PC-9 (cell line): ENCODE measurements at regions not wholly inside any gene's neighbourhood (a gene's known extent, or its start where the extent isn't known, plus 50 kb on each side); places are given as distances from the start of the nearest gene placed in this dataset.

Source experiments
- BruUV-seq: library from RNA; stranded (reverse); fragments of 400-500 nt; replicated peaks from 2 replicates; lab custom pipeline; 2021; lab: Mats Ljungman, UMichigan
- CTCF ChIA-PET: fragments of 300-600 bp; sonication (Branson Sonifier 250); formaldehyde crosslinking; loops from one replicate; lab custom pipeline; 2022; ENCODE audit warnings: antibody characterized with exemption; lab: Charles Lee
- POLR2A ChIA-PET: fragments of 300-600 bp; sonication (Branson Sonifier 250); formaldehyde crosslinking; loops from one replicate; lab custom pipeline; 2022; ENCODE audit warnings: antibody characterized with exemption; ENCODE audit not compliant: unreplicated experiment; lab: Charles Lee
- DNase-seq, 2 experiments: peaks; one replicate each; pipeline versions ENCODE4 v3.0.0 to v3.0.0-alpha.2; 2015 to 2022; ENCODE audit warnings: mixed read lengths in 1 of 2
- H2AFZ ChIP-seq: fragments of 200-600 bp; sonication (generic); 2 replicates; pipeline ENCODE4 v1.8.1; 2017; ENCODE audit warnings: antibody characterized with exemption
- H3F3A ChIP-seq: fragments of 200-600 bp; sonication (generic); 2 replicates; pipeline ENCODE4 v1.8.1; 2017; ENCODE audit warnings: antibody characterized with exemption, mild to moderate bottlenecking, low read depth; ENCODE audit not compliant: insufficient read depth
- H3K27ac ChIP-seq: fragments of 200-600 bp; sonication (generic); 2 replicates; pipeline ENCODE4 v1.6.1; 2016; ENCODE audit warnings: mixed run types
- H3K27me3 ChIP-seq: fragments of 200-600 bp; sonication (generic); 2 replicates; pipeline ENCODE4 v1.6.1; 2016; ENCODE audit warnings: low read depth, mixed run types; ENCODE audit not compliant: insufficient read depth
- H3K36me3 ChIP-seq: fragments of 200-600 bp; sonication (generic); 2 replicates; pipeline ENCODE4 v1.6.1; 2016; ENCODE audit warnings: low read depth, mixed run types
- H3K4me1 ChIP-seq: fragments of 200-600 bp; sonication (generic); replicated peaks from 2 replicates; pipeline ENCODE4 v1.6.1; 2016; ENCODE audit warnings: mixed run types; ENCODE audit not compliant: insufficient read depth
- H3K4me2 ChIP-seq: fragments of 200-600 bp; sonication (generic); 2 replicates; pipeline ENCODE4 v1.6.1; 2017; ENCODE audit warnings: mixed run types
- H3K4me3 ChIP-seq: fragments of 200-600 bp; sonication (generic); 2 replicates; pipeline ENCODE4 v1.6.1; 2016; ENCODE audit warnings: mixed run types
- H3K79me2 ChIP-seq: fragments of 200-600 bp; sonication (generic); 2 replicates; pipeline ENCODE4 v1.6.1; 2017; ENCODE audit warnings: low read depth, mixed run types
- H3K9me2 ChIP-seq: fragments of 200-600 bp; sonication (generic); 2 replicates; pipeline ENCODE4 v1.8.1; 2017; ENCODE audit warnings: mild to moderate bottlenecking; ENCODE audit not compliant: insufficient read depth
- H3K9me3 ChIP-seq: fragments of 200-600 bp; sonication (generic); 2 replicates; pipeline ENCODE4 v1.8.1; 2016; ENCODE audit warnings: low read depth; ENCODE audit not compliant: insufficient read depth
- H4K20me1 ChIP-seq: fragments of 200-600 bp; sonication (generic); 2 replicates; pipeline ENCODE4 v1.8.1; 2017; ENCODE audit not compliant: insufficient read depth
- EZH2 ChIP-seq: fragments of 200-600 bp; sonication (generic); IDR thresholded peaks from 2 replicates; pipeline ENCODE4 v1.8.0; 2017; ENCODE audit warnings: antibody characterized with exemption, low read depth
- intact Hi-C: fragments of 100-400 bp; cut with micrococcal nuclease; formaldehyde crosslinking; loops from one replicate; pipeline ENCODE4 v1.10.0; 2022; ENCODE audit not compliant: unreplicated experiment
- TF ChIP-seq, protein P1 (sequence below): fragments of 200-600 bp; sonication (generic); conservative IDR thresholded peaks from 2 replicates; pipeline ENCODE4 v1.6.1; 2017; ENCODE audit warnings: mixed run types, antibody characterized with exemption, mild to moderate bottlenecking, moderate library complexity

DNA sequence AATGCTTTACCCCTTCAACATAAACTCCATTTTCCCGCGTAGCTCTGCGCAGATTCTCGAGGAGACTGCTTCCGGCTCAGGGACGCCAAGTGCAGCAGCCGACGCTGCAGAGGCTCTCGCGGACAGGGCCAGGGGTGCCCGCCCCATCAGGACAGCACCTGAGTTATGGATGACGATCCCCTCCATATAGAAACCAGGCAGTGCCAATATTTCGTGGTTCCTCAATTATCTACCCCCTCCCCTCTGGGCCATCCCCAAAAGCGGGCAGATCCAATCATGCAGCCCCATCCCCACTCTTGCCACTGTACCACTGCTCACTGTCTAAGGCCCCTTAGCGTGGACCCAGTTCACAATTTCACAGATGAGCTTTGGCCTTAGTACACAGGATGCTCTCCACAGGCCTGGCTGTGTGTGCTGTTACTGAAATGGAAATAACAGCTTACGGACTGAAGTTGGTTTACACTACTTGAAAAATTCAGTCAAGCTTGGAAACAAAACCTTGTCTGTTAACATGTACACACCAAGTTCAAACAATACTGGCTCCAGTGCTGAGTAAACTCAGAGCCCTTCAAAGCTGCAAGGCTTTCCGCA is 74.5 kb downstream of the DACT2 start:
- H3K27ac ChIP-seq, result no peak overlapping the region
- no peak for DNase-seq
- ChIA-PET POLR2A (no interaction called here), CTCF (no interaction called here)
- H2AFZ ChIP-seq, result no peak overlapping the region
- no peaks in the 10 kb centered on the region for H3K4me1 ChIP-seq
- H3F3A ChIP-seq, result no peaks in the 10 kb centered on the region
- TF ChIP-seq, protein P1, sequence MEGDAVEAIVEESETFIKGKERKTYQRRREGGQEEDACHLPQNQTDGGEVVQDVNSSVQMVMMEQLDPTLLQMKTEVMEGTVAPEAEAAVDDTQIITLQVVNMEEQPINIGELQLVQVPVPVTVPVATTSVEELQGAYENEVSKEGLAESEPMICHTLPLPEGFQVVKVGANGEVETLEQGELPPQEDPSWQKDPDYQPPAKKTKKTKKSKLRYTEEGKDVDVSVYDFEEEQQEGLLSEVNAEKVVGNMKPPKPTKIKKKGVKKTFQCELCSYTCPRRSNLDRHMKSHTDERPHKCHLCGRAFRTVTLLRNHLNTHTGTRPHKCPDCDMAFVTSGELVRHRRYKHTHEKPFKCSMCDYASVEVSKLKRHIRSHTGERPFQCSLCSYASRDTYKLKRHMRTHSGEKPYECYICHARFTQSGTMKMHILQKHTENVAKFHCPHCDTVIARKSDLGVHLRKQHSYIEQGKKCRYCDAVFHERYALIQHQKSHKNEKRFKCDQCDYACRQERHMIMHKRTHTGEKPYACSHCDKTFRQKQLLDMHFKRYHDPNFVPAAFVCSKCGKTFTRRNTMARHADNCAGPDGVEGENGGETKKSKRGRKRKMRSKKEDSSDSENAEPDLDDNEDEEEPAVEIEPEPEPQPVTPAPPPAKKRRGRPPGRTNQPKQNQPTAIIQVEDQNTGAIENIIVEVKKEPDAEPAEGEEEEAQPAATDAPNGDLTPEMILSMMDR, result no peak
- TF ChIP-seq EZH2, result peak; percentile 70; the same call in 1 of the 2 replicates
- H3K4me3 ChIP-seq, result no peak overlapping the region
- H3K27me3 ChIP-seq, result peaks cover 96% of the 10 kb centered on the region
- no TSS peak for BruUV-seq
- H3K36me3 ChIP-seq, result no peaks in the 10 kb centered on the region
- H3K79me2 ChIP-seq, result no peaks in the 10 kb centered on the region
- H3K9me3 ChIP-seq, result no peaks in the 10 kb centered on the region
- H3K4me2 ChIP-seq, result no peak overlapping the region
- intact Hi-C loops, result no loop called here
- no peaks in the 10 kb centered on the region for H4K20me1 ChIP-seq
- H3K9me2 ChIP-seq, result no peaks in the 10 kb centered on the region

DNA sequence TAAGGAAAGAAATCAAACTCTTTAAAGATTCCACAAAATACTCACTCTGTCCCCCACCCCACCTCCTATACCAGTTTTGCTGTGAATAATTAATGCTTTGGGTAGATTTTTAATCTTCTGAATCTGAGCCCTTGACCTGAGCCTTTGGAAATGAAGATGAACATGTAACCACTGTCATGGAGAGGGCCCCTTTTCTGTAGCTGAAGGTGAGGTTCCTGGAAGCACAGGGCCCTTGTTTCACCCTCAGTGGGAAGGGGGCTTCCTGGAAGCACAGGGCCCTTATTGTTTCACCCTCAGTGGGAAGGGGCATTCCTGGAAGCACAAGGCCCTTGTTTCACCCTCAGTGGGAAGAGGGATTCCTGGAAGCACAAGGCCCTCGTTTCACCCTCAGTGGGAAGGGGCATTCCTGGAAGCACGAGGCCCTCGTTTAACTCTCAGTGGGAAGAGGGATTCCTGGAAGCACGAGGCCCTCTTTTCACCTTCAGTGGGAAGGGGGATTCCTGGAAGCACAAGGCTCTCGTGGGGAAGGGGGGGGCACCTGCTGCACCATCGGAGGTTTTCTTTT is 75.7 kb downstream of the DACT2 start:
- Histone ChIP-seq H3K4me3 (no peak overlapping the region), H3K27me3 (peaks cover 96% of the 10 kb centered on the region), H3K9me3 (no peaks in the 10 kb centered on the region), H3K4me1 (no peaks in the 10 kb centered on the region), H3K79me2 (no peaks in the 10 kb centered on the region), H3F3A (no peaks in the 10 kb centered on the region), H4K20me1 (no peaks in the 10 kb centered on the region), H3K4me2 (no peak overlapping the region), H3K27ac (no peak overlapping the region), H3K36me3 (no peaks in the 10 kb centered on the region), H2AFZ (no peak overlapping the region), H3K9me2 (no peaks in the 10 kb centered on the region)
- TF ChIP-seq EZH2, result no peak
- TF ChIP-seq, protein P1, result no peak
- intact Hi-C loops, result no loop called here
- BruUV-seq, result no TSS peak
- CTCF ChIA-PET, result no interaction called here
- DNase-seq, result no peak
- POLR2A ChIA-PET, result no interaction called here

DNA sequence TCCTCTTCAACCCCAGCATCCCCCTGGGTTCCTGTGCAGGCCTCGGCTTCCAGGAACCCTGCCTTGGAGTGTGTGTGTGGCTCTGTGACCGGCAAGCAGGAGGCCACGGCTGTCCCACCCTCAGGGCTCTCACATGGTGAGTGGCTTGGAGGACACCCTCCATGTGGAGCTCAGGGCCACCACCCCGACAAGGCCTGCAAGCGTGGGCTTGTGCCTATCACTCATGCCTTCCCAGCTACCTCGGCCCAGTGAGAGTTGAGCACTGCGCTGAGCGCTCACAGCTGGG is 76.7 kb downstream of the DACT2 start:
- intact Hi-C loops, result no loop called here
- H3F3A ChIP-seq, result no peaks in the 10 kb centered on the region
- H3K79me2 ChIP-seq, result no peaks in the 10 kb centered on the region
- H2AFZ ChIP-seq, result no peak overlapping the region
- DNase-seq, result no peak
- no peaks in the 10 kb centered on the region for H4K20me1 ChIP-seq
- H3K36me3 ChIP-seq, result no peaks in the 10 kb centered on the region
- no TSS peak for BruUV-seq
- no peaks in the 10 kb centered on the region for H3K4me1 ChIP-seq
- H3K27ac ChIP-seq, result no peak overlapping the region
- CTCF ChIA-PET, result no interaction called here
- H3K4me2 ChIP-seq, result no peak overlapping the region
- POLR2A ChIA-PET, result no interaction called here
- H3K4me3 ChIP-seq, result no peak overlapping the region
- H3K9me2 ChIP-seq, result no peaks in the 10 kb centered on the region
- TF ChIP-seq, protein P1, result no peak
- TF ChIP-seq EZH2, result no peak
- peaks cover 95% of the 10 kb centered on the region for H3K27me3 ChIP-seq
- H3K9me3 ChIP-seq, result no peaks in the 10 kb centered on the region
